Type B pancreatic cell (in vitro differentiated cells): ENCODE measurements at regions not wholly inside any gene's neighbourhood (a gene's known extent, or its start where the extent isn't known, plus 50 kb on each side); places are given as distances from the start of the nearest gene placed in this dataset.

ENCODE experiments used
- DNase-seq: peaks from one replicate; pipeline ENCODE4 v3.0.0; 2021; ENCODE audit warnings: mixed read lengths; ENCODE audit not compliant: unreplicated experiment; ENCODE audit errors: extremely low spot score
- H3K27ac Mint-ChIP-seq: 2 replicates; pipeline ENCODE4 v1.8.0; 2021; ENCODE audit warnings: mild to moderate bottlenecking, mixed read lengths
- H3K27me3 Mint-ChIP-seq: 2 replicates; pipeline ENCODE4 v1.8.0; 2021; ENCODE audit warnings: mixed read lengths
- H3K36me3 Mint-ChIP-seq: 2 replicates; pipeline ENCODE4 v1.8.0; 2021; ENCODE audit warnings: mixed read lengths
- H3K4me1 Mint-ChIP-seq: one replicate; pipeline ENCODE4 v1.8.0; 2021; ENCODE audit warnings: mixed read lengths; ENCODE audit not compliant: unreplicated experiment
- H3K4me3 Mint-ChIP-seq: 2 replicates; pipeline ENCODE4 v1.8.0; 2021; ENCODE audit warnings: mild to moderate bottlenecking, mixed read lengths
- H3K9me3 Mint-ChIP-seq: 2 replicates; pipeline ENCODE4 v1.8.0; 2021; ENCODE audit warnings: mixed read lengths
- TF ChIP-seq, protein P1 (sequence below): fragments of 200-600 bp; sonication (generic); conservative IDR thresholded peaks from 2 replicates; pipeline ENCODE4 v1.5.0; 2021; ENCODE audit warnings: antibody characterized with exemption, mild to moderate bottlenecking

DNA sequence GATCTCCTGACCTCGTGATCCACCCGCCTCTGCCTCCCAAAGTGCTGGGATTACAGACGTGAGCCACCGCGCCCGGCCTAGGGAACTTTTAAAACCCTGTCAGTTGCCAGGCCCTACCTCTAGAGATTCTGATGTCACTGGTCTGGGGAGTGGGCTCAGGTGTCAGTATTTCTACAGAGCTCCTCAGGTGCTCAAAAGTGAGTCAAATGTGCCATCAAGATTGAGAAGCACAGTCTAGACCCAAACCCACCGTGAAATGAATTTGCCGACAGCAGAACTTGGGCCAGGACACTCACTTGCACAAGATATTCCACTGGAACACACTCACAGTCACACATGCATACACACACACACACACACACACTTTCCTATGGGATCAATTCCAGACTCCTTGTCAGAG is 215.5 kb downstream of the RRAGC start:
- H3K4me3 Mint-ChIP-seq, result no peak overlapping the region
- H3K9me3 Mint-ChIP-seq, result no peaks in the 10 kb centered on the region
- no peak overlapping the region for H3K27ac Mint-ChIP-seq
- H3K4me1 Mint-ChIP-seq, result no peaks in the 10 kb centered on the region
- no peaks in the 10 kb centered on the region for H3K36me3 Mint-ChIP-seq
- TF ChIP-seq, protein P1, sequence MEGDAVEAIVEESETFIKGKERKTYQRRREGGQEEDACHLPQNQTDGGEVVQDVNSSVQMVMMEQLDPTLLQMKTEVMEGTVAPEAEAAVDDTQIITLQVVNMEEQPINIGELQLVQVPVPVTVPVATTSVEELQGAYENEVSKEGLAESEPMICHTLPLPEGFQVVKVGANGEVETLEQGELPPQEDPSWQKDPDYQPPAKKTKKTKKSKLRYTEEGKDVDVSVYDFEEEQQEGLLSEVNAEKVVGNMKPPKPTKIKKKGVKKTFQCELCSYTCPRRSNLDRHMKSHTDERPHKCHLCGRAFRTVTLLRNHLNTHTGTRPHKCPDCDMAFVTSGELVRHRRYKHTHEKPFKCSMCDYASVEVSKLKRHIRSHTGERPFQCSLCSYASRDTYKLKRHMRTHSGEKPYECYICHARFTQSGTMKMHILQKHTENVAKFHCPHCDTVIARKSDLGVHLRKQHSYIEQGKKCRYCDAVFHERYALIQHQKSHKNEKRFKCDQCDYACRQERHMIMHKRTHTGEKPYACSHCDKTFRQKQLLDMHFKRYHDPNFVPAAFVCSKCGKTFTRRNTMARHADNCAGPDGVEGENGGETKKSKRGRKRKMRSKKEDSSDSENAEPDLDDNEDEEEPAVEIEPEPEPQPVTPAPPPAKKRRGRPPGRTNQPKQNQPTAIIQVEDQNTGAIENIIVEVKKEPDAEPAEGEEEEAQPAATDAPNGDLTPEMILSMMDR, result no peak
- peaks cover 26% of the 10 kb centered on the region for H3K27me3 Mint-ChIP-seq
- no peak for DNase-seq

DNA sequence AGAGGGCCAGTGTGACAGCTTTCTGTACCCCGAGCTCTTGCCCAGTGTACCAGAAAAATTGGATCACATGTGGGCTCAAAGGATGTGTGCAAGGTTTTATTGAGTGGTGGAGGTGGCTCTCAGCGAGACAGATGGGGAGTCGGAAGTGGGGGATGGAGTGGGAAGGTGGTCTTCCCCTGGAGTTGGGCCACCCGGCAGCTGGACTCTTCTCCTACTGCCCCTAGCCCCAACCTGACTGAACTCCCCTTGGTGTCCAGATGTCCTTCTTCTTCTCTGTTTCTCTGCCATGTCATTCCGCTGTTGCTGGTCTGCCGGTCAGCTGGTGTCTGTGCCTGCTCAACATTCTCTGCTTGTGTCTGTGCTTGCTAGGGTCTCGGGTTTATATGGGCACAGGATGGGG is 217.9 kb downstream of the RRAGC start:
- Mint-ChIP-seq H3K36me3 (no peaks in the 10 kb centered on the region), H3K27me3 (peaks cover 38% of the 10 kb centered on the region), H3K27ac (no peak overlapping the region), H3K4me3 (no peak overlapping the region), H3K4me1 (no peaks in the 10 kb centered on the region), H3K9me3 (no peaks in the 10 kb centered on the region)
- DNase-seq, result no peak
- TF ChIP-seq, protein P1, result no peak

DNA sequence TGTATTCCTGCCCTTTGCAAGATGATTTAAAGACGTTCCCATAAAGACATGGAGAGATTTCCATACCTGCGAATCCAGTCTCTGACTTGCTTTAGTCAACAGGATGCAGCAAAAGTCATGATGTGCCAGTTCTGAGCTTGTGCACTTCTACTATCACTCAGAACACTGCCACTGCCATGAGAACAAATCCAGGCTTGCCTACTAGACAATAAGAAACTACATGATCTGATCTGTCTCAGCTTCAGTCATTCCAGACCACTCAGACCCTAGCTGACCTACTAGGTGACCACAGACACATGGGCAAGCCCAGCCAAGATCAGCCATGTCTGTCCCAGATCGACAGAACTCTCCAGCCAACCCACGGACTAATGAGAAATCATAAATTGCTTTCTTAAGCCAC is 219.2 kb downstream of the RRAGC start:
- DNase-seq, result no peak
- Mint-ChIP-seq H3K4me3 (no peak overlapping the region), H3K36me3 (no peaks in the 10 kb centered on the region), H3K27ac (no peak overlapping the region), H3K9me3 (no peaks in the 10 kb centered on the region), H3K4me1 (no peaks in the 10 kb centered on the region), H3K27me3 (peaks cover 45% of the 10 kb centered on the region)
- TF ChIP-seq, protein P1, result no peak

DNA sequence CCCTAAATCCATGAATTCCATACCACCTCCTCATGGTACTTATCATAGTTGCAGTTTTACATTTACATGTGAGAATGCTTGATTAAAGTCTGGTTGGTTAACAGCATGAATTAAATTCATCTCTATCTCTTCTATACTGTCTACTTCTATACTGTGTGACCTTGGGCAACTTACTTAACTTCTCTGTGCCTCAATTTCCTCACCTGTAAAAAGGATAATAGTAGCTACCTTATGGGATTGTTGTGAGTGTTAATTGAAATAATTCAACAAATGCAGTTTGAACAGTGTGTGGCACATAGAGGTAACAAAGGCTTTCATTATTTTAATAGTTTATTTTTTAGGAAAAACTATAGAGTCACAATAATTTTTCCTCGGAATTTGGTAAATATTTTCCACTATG is 231.3 kb downstream of the RRAGC start:
- Mint-ChIP-seq H3K27me3 (peaks cover 31% of the 10 kb centered on the region), H3K27ac (no peak overlapping the region), H3K4me3 (no peak overlapping the region), H3K36me3 (no peaks in the 10 kb centered on the region), H3K4me1 (no peaks in the 10 kb centered on the region), H3K9me3 (no peaks in the 10 kb centered on the region)
- TF ChIP-seq, protein P1, result no peak
- no peak for DNase-seq

DNA sequence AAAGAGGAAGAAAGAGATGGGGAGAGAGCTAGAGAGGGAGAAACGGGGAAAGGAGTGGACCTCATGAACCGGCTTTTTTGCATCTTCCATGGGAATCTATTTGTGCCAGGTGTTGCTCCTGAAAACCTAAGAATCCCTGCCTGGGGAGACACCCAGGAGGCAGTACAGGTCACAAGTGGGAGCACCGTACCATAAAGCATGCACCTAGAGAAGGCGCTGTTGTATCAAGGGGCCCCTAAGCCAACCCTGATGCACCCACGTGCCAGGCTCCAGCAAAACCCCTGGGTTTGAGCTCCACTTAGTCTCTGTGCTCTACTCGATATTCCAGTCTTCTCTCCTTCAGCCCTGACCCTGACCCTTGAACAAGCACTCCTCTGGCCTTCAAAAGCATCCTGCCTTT is 233.6 kb downstream of the RRAGC start:
- Mint-ChIP-seq H3K27ac (no peak overlapping the region), H3K9me3 (no peaks in the 10 kb centered on the region), H3K36me3 (no peaks in the 10 kb centered on the region), H3K4me1 (no peaks in the 10 kb centered on the region), H3K27me3 (peaks cover 29% of the 10 kb centered on the region), H3K4me3 (no peak overlapping the region)
- TF ChIP-seq, protein P1, result no peak
- DNase-seq, result no peak
